Osteocyte (in vitro differentiated cells): ENCODE measurements at regions not wholly inside any gene's neighbourhood (a gene's known extent, or its start where the extent isn't known, plus 50 kb on each side); places are given as distances from the start of the nearest gene placed in this dataset.

Experiments used
- DNase-seq: peaks from one replicate; pipeline ENCODE4 v3.0.0; 2021; ENCODE audit warnings: mixed read lengths; ENCODE audit not compliant: unreplicated experiment; ENCODE audit errors: extremely low spot score
- H3K27ac Mint-ChIP-seq: one replicate; pipeline ENCODE4 v1.8.0; 2021; ENCODE audit warnings: mild to moderate bottlenecking, mixed read lengths; ENCODE audit not compliant: unreplicated experiment
- H3K27me3 Mint-ChIP-seq: one replicate; pipeline ENCODE4 v1.8.0; 2021; ENCODE audit warnings: mixed read lengths; ENCODE audit not compliant: unreplicated experiment
- H3K36me3 Mint-ChIP-seq: one replicate; pipeline ENCODE4 v1.8.0; 2021; ENCODE audit warnings: mixed read lengths; ENCODE audit not compliant: unreplicated experiment
- H3K4me1 Mint-ChIP-seq: one replicate; pipeline ENCODE4 v1.8.0; 2021; ENCODE audit warnings: mixed read lengths; ENCODE audit not compliant: unreplicated experiment
- H3K4me3 Mint-ChIP-seq: one replicate; pipeline ENCODE4 v1.8.0; 2021; ENCODE audit warnings: mild to moderate bottlenecking, moderate library complexity, mixed read lengths; ENCODE audit not compliant: unreplicated experiment
- H3K9me3 Mint-ChIP-seq: one replicate; pipeline ENCODE4 v1.8.0; 2021; ENCODE audit warnings: mixed read lengths; ENCODE audit not compliant: unreplicated experiment
- TF ChIP-seq, protein P1 (sequence below): fragments of 200-600 bp; sonication (generic); IDR thresholded peaks from 2 replicates; pipeline ENCODE4 v1.5.0; 2021; ENCODE audit warnings: antibody characterized with exemption, mild to moderate bottlenecking, moderate library complexity

DNA sequence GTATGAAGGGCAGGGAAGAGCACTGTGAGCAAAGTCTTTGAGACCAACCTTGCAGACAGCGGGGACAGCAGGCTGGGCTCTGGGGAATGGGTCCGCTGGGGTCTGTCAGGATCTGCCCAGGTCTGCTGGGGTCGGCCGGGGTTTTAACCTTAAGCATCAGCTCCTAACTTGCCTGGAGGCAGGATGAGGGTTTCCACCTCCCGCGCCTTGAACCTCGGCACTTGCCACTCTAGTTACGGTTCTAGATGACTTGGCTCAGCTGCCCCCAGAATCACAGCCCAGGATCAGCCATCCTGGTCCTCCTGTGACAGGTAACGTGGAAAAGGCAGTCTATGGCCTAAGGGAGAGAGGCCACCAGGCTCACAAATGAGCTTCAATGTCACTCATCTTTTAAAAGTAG is 50.4 kb upstream of the CACUL1 start:
- Mint-ChIP-seq H3K27me3 (peaks cover 2% of the 10 kb centered on the region), H3K9me3 (no peaks in the 10 kb centered on the region), H3K4me3 (no peak overlapping the region), H3K27ac (no peak overlapping the region), H3K36me3 (no peaks in the 10 kb centered on the region), H3K4me1 (no peaks in the 10 kb centered on the region)
- DNase-seq, result no peak
- TF ChIP-seq, protein P1, sequence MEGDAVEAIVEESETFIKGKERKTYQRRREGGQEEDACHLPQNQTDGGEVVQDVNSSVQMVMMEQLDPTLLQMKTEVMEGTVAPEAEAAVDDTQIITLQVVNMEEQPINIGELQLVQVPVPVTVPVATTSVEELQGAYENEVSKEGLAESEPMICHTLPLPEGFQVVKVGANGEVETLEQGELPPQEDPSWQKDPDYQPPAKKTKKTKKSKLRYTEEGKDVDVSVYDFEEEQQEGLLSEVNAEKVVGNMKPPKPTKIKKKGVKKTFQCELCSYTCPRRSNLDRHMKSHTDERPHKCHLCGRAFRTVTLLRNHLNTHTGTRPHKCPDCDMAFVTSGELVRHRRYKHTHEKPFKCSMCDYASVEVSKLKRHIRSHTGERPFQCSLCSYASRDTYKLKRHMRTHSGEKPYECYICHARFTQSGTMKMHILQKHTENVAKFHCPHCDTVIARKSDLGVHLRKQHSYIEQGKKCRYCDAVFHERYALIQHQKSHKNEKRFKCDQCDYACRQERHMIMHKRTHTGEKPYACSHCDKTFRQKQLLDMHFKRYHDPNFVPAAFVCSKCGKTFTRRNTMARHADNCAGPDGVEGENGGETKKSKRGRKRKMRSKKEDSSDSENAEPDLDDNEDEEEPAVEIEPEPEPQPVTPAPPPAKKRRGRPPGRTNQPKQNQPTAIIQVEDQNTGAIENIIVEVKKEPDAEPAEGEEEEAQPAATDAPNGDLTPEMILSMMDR, result no peak

DNA sequence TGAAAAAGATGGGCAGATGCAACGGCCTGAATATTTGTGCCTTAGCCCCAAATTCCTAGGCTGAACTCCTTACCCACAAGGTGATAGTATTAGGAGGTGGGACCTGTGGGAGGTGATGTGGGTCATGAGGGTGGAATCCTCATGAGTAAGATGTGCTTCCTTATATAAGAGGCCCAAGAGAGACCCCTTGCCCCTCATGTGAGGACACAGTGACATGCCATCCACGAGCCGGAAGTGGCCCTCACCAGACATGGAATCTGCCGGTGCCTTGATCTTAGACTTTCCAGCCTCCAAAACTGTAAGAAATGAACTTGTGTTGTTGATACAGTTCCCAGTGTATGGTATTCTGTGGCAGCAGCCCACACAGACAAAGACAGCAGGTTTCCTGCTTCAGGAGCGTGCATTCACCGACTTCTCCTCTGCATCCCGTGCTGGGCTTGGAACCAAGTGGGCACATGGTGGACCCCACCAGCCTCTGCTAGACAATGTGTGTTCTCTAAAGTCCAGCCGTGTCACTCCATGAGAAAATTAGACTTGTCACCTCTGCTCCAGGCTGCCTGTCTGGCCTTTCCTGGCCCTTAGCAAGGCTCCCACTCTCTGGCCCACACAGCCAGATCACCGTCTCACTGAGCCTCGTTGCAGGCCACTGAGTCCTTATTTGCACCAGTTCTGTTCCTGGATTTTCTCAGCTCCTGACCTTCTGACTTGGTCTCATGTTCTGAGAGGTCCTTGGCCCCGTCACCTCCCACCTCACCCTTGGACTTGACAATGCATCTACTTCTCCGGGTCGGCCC is 52.9 kb upstream of the CACUL1 start:
- no peak overlapping the region for H3K4me3 Mint-ChIP-seq
- H3K4me1 Mint-ChIP-seq, result no peaks in the 10 kb centered on the region
- TF ChIP-seq, protein P1, result no peak
- no peak for DNase-seq
- no peaks in the 10 kb centered on the region for H3K36me3 Mint-ChIP-seq
- no peak overlapping the region for H3K27ac Mint-ChIP-seq
- peaks cover 2% of the 10 kb centered on the region for H3K27me3 Mint-ChIP-seq
- H3K9me3 Mint-ChIP-seq, result no peaks in the 10 kb centered on the region

DNA sequence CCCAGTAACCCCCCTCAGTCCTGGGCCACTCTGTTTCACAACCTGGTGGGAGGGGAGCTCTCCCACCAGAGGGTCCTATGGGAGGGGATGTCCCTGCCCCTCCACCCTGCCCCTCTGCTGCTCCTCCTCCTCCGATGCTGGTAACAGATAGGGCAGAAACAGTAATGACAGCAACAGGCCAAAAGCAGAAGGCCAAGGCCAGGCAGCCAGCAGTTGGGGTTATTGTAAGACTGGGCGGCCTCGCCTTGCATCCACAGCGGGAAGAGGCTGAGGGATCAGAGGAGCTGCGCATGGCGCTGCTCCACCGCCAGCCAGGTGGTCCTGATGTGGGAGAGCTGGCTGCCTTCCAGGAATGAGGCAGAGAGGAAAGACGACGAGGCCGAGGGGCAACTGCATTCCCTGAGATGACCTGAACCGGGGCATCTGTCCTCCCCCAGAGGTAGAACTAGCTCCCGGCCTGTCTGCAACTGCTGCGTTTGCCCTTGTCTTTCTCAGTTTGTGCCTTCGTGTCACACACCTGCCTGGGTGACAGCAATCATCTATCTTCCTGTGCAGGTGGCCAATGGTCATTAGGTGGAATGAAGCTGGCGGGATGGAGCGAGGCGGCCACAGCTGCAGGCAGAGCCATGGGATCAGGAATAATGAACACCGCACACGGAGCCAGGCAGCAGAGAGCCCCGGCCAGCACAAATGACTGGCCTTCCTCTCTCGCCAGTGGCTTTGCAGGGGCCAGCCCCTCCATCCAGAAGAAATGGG is 54.0 kb upstream of the CACUL1 start:
- no peak for DNase-seq
- no peaks in the 10 kb centered on the region for H3K9me3 Mint-ChIP-seq
- H3K27ac Mint-ChIP-seq, result no peak overlapping the region
- no peaks in the 10 kb centered on the region for H3K4me1 Mint-ChIP-seq
- H3K27me3 Mint-ChIP-seq, result peaks cover 2% of the 10 kb centered on the region
- H3K36me3 Mint-ChIP-seq, result no peaks in the 10 kb centered on the region
- TF ChIP-seq, protein P1, result no peak
- no peak overlapping the region for H3K4me3 Mint-ChIP-seq

DNA sequence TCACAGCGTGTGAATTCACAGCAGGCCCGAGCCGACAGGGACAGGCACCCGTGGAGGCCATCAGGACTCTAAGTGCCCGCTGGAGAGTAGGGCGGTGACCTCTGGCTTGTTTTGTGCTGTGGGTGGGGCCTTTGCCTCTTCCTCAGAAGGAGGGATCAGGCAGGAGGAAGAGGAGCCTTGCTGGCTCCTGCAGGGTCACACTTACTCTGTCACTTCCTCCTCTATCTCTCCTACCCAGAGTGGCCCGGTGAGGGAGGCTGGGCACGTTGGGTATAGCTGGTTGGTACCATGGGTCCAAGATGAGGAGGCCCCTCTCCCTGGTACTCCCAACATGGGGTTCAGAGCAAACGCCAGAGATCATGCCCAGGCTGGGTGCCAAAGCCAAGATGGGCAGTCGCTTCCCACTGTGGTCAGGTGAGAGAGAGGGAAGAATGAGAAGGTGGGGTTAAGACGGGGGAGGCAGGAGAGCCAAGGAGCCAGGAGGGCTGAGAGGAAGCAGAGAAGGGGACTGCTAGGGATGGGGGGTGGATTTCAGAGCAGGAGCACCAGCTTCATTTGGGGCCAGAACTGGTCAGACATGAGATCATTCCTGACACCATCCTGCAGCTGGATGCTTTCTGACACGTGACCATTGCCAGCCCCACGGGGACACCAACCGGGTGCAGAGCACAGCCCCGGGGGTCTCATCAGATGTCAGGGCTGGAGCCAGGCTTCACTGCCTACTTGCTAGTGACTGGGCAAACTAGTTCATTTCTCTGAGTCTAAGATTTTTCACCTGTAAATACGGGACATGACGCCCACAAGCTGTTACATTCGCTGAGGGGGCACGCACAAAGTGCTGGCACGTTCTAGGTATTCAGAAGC is 54.8 kb upstream of the CACUL1 start:
- H3K9me3 Mint-ChIP-seq, result no peaks in the 10 kb centered on the region
- H3K4me1 Mint-ChIP-seq, result no peaks in the 10 kb centered on the region
- no peak overlapping the region for H3K27ac Mint-ChIP-seq
- H3K36me3 Mint-ChIP-seq, result no peaks in the 10 kb centered on the region
- peaks cover 2% of the 10 kb centered on the region for H3K27me3 Mint-ChIP-seq
- TF ChIP-seq, protein P1, result no peak
- no peak overlapping the region for H3K4me3 Mint-ChIP-seq
- no peak for DNase-seq
